ENCODE measurements at regions not wholly inside any gene's neighbourhood (a gene's known extent, or its start where the extent isn't known, plus 50 kb on each side); places are given as distances from the start of the nearest gene placed in this dataset.

- TF ChIP-seq ZNF518A (tag by site-specific recombination; conservative IDR thresholded peaks at IDR 0.05; ENCODE audit: low read depth) (no peak), KLF16 (tag by site-specific recombination; IDR thresholded peaks at IDR 0.05) (no peak), TSHZ1 (tag by site-specific recombination; IDR thresholded peaks at IDR 0.05; ENCODE audit: borderline replicate concordance) (no peak), MYNN (tag by site-specific recombination; IDR thresholded peaks at IDR 0.05; ENCODE audit: borderline replicate concordance) (no peak), ZNF571 (tag by site-specific recombination; IDR thresholded peaks at IDR 0.05) (no peak), ZBTB11 (tag by site-specific recombination; conservative IDR thresholded peaks at IDR 0.05; ENCODE audit: low read depth) (no peak), REPIN1 (tag by site-specific recombination; IDR thresholded peaks at IDR 0.05; ENCODE audit: low read depth) (no peak), ZNF404 (tag by site-specific recombination; IDR thresholded peaks at IDR 0.05) (no peak), ZNF791 (tag by site-specific recombination; IDR thresholded peaks at IDR 0.05) (no peak), ZBTB6 (tag by site-specific recombination; IDR thresholded peaks at IDR 0.05) (no peak), CTCF (tag by site-specific recombination; IDR thresholded peaks at IDR 0.05) (no peak)
- Histone ChIP-seq H3K4me1 (ENCODE audit: control insufficient read depth, insufficient read depth, low read length) (0 out of 2 replicates have a peak, but pooled peaks cover 2% of the 10 kb centered on the region), H3K27ac (ENCODE audit: extremely low read depth, low read depth, low read length) (no peak overlapping the region), H3K36me3 (ENCODE audit: control insufficient read depth in 2 of 2, insufficient read depth in 1 of 2, low read length in 2 of 2) (no peaks in the 10 kb centered on the region), H3K9me3 (ENCODE audit: control insufficient read depth, insufficient read depth, low read depth, low read length) (no peaks in the 10 kb centered on the region), H3K4me3 (ENCODE audit: low read depth, low read length) (no peak overlapping the region)
- ChIA-PET CTCF (interaction anchor here (0.5 to 0.7 kb wide), 2 partner anchors 127 to 202 kb away, joined by 3 read pairs; no protein-coding TSS in a partner anchor), POLR2A (no interaction called here)
These were observed 63.8 kb upstream of the DOCK1 start for GRCh38 chr10:126841341-126841895.
